MM.1S (cell line): ENCODE measurements at regions not wholly inside any gene's neighbourhood (a gene's known extent, or its start where the extent isn't known, plus 50 kb on each side); places are given as distances from the start of the nearest gene placed in this dataset.

ENCODE experiments used
- DNase-seq: peaks from one replicate; pipeline ENCODE4 v3.0.0-alpha.2; 2015
- H2AFZ ChIP-seq: fragments of 300-600 bp; sonication (generic); 2 replicates; pipeline ENCODE4 v1.6.0; 2016; ENCODE audit warnings: antibody characterized with exemption, low read length
- H3F3A ChIP-seq: fragments of 300-600 bp; sonication (generic); 2 replicates; pipeline ENCODE4 v1.6.1; 2016; ENCODE audit warnings: mild to moderate bottlenecking, antibody characterized with exemption, low read length, moderate library complexity, mixed read lengths; ENCODE audit not compliant: insufficient read depth
- H3K27ac ChIP-seq: fragments of 300-600 bp; sonication (generic); 2 replicates; pipeline ENCODE4 v1.5.1; 2016; ENCODE audit warnings: mild to moderate bottlenecking, low read length
- H3K27me3 ChIP-seq: fragments of 300-600 bp; sonication (generic); replicated peaks from 2 replicates; pipeline ENCODE4 v1.6.0; 2016; ENCODE audit warnings: low read length; ENCODE audit not compliant: insufficient read depth
- H3K36me3 ChIP-seq: fragments of 300-600 bp; sonication (generic); replicated peaks from 2 replicates; pipeline ENCODE4 v1.6.1; 2016; ENCODE audit warnings: mild to moderate bottlenecking, low read length, mixed read lengths; ENCODE audit not compliant: insufficient read depth
- H3K4me1 ChIP-seq: fragments of 300-600 bp; sonication (generic); 2 replicates; pipeline ENCODE4 v1.6.1; 2016; ENCODE audit warnings: low read length, mixed read lengths
- H3K4me2 ChIP-seq: fragments of 300-600 bp; sonication (generic); 2 replicates; pipeline ENCODE4 v1.6.0; 2016; ENCODE audit warnings: low read depth, low read length
- H3K4me3 ChIP-seq: fragments of 300-600 bp; sonication (generic); 2 replicates; pipeline ENCODE4 v1.5.1; 2016; ENCODE audit warnings: low read length, mixed read lengths
- H3K79me2 ChIP-seq: fragments of 300-600 bp; sonication (generic); 2 replicates; pipeline ENCODE4 v1.6.1; 2016; ENCODE audit warnings: mixed run types, low read length, mixed read lengths
- H3K9ac ChIP-seq: fragments of 300-600 bp; sonication (generic); 2 replicates; pipeline ENCODE4 v1.6.1; 2016; ENCODE audit warnings: low read length, mixed read lengths
- H3K9me2 ChIP-seq: fragments of 300-600 bp; sonication (generic); replicated peaks from 2 replicates; pipeline ENCODE4 v1.6.1; 2016; ENCODE audit warnings: mild to moderate bottlenecking, low read length, mixed read lengths; ENCODE audit not compliant: insufficient read depth
- H3K9me3 ChIP-seq: fragments of 300-600 bp; sonication (generic); replicated peaks from 2 replicates; pipeline ENCODE4 v1.6.1; 2016; ENCODE audit warnings: mild to moderate bottlenecking, low read length, mixed read lengths; ENCODE audit not compliant: insufficient read depth
- H4K20me1 ChIP-seq: fragments of 300-600 bp; sonication (generic); 2 replicates; pipeline ENCODE4 v1.6.1; 2016; ENCODE audit warnings: mild to moderate bottlenecking, low read length, moderate library complexity, mixed read lengths; ENCODE audit not compliant: insufficient read depth
- CTCF ChIP-seq: fragments of 300-600 bp; sonication (generic); IDR thresholded peaks from 2 replicates; pipeline ENCODE4 v1.5.1; 2016; ENCODE audit warnings: antibody characterized with exemption, low read length, mixed read lengths
- EZH2 ChIP-seq: fragments of 300-600 bp; sonication (generic); optimal IDR thresholded peaks from 2 replicates; pipeline ENCODE3; 2017; ENCODE audit warnings: low read depth, mild to moderate bottlenecking, antibody characterized with exemption, low read length, mixed read lengths
- EZH2phosphoT487 ChIP-seq: fragments of 300-600 bp; sonication (generic); IDR thresholded peaks from 2 replicates; pipeline ENCODE4 v1.6.1; 2018; ENCODE audit warnings: antibody characterized with exemption, low read length

GRCh38 chr21:15508554-15508953 is 221.2 kb upstream of the USP25 start:
- H3K4me2 ChIP-seq: no peak overlapping the region
- H3K36me3 ChIP-seq: no peaks in the 10 kb centered on the region
- H3K9me3 ChIP-seq: no peaks in the 10 kb centered on the region
- H4K20me1 ChIP-seq: no peaks in the 10 kb centered on the region
- H3K4me3 ChIP-seq: no peak overlapping the region
- no peaks in the 10 kb centered on the region for H3F3A ChIP-seq
- H3K4me1 ChIP-seq: no peaks in the 10 kb centered on the region
- no peak for DNase-seq
- H3K27me3 ChIP-seq: no peaks in the 10 kb centered on the region
- H3K9ac ChIP-seq: no peak overlapping the region
- H3K79me2 ChIP-seq: no peaks in the 10 kb centered on the region
- no peak overlapping the region for H3K27ac ChIP-seq
- no peak overlapping the region for H2AFZ ChIP-seq
- no peaks in the 10 kb centered on the region for H3K9me2 ChIP-seq
- no peak for TF ChIP-seq CTCF

- DNase-seq: peak; percentile 31
- Histone ChIP-seq H3K4me2 (no peak overlapping the region), H3K9me2 (no peaks in the 10 kb centered on the region), H4K20me1 (no peaks in the 10 kb centered on the region), H3K4me1 (no peaks in the 10 kb centered on the region), H3K79me2 (no peaks in the 10 kb centered on the region), H3K9ac (no peak overlapping the region), H3K36me3 (no peaks in the 10 kb centered on the region), H2AFZ (no peak overlapping the region), H3K27me3 (no peaks in the 10 kb centered on the region), H3F3A (no peaks in the 10 kb centered on the region), H3K27ac (no peak overlapping the region), H3K4me3 (no peak overlapping the region), H3K9me3 (no peaks in the 10 kb centered on the region)
- TF ChIP-seq CTCF (no peak), EZH2 (no peak), EZH2phosphoT487 (no peak)
These were observed 215.5 kb upstream of the USP25 start for GRCh38 chr21:15514073-15514946.

GRCh38 chr21:15515908-15516307 is 213.9 kb upstream of the USP25 start:
- H3K27me3 ChIP-seq: no peaks in the 10 kb centered on the region
- no peaks in the 10 kb centered on the region for H3K9me3 ChIP-seq
- H3K4me1 ChIP-seq: no peaks in the 10 kb centered on the region
- no peaks in the 10 kb centered on the region for H3K9me2 ChIP-seq
- H3K4me3 ChIP-seq: no peak overlapping the region
- no peak for DNase-seq
- no peak overlapping the region for H2AFZ ChIP-seq
- H3K4me2 ChIP-seq: no peak overlapping the region
- H4K20me1 ChIP-seq: no peaks in the 10 kb centered on the region
- no peak overlapping the region for H3K9ac ChIP-seq
- H3K36me3 ChIP-seq: no peaks in the 10 kb centered on the region
- H3K79me2 ChIP-seq: no peaks in the 10 kb centered on the region
- no peak overlapping the region for H3K27ac ChIP-seq
- TF ChIP-seq CTCF (no peak), EZH2phosphoT487 (no peak), EZH2 (no peak)
- H3F3A ChIP-seq: no peaks in the 10 kb centered on the region
